Testis (tissue), 2 donors: ENCODE measurements at regions not wholly inside any gene's neighbourhood (a gene's known extent, or its start where the extent isn't known, plus 50 kb on each side); places are given as distances from the start of the nearest gene placed in this dataset.
"Not testable (repeated sequence)": the region's sequence is repeated elsewhere in the genome, so short reads cannot be mapped to it uniquely, and the experiment has no call there.

Source experiments
- DNase-seq: peaks from one replicate; pipeline ENCODE4 v3.0.0-alpha.2; 2019
- H3K27ac ChIP-seq, 2 donors: fragments of 200-600 bp; sonication (generic); one replicate each; pipeline ENCODE4 v1.5.1; 2019
- H3K27me3 ChIP-seq: fragments of 200-600 bp; sonication (generic); one replicate; pipeline ENCODE4 v1.5.1; 2019
- H3K36me3 ChIP-seq: fragments of 200-600 bp; sonication (generic); one replicate; pipeline ENCODE4 v1.5.1; 2017; ENCODE audit warnings: low read depth; ENCODE audit errors: missing control alignments
- H3K4me1 ChIP-seq: fragments of 200-600 bp; sonication (generic); one replicate; pipeline ENCODE4 v1.5.1; 2019
- H3K4me3 ChIP-seq, 2 donors: fragments of 200-600 bp; sonication (generic); one replicate each; pipeline ENCODE4 v1.5.1; 2017 to 2019
- H3K9me3 ChIP-seq: fragments of 200-600 bp; sonication (generic); one replicate; pipeline ENCODE4 v1.5.1; 2017
- CTCF ChIP-seq, 3 experiments: fragments of 450-650 bp in 2 of 3; fragments of 200-600 bp in 1 of 3; sonication (generic) in 1 of 3; IDR thresholded peaks; one replicate each; pipeline ENCODE4 v1.5.1; 2016 to 2019; ENCODE audit warnings: antibody characterized with exemption in 3 of 3, mild to moderate bottlenecking in 2 of 3, moderate library complexity in 1 of 3
- POLR2A ChIP-seq: fragments of 450-650 bp; IDR thresholded peaks from one replicate; pipeline ENCODE4 v1.6.1; 2017; ENCODE audit warnings: antibody characterized with exemption, mild to moderate bottlenecking, moderate library complexity
- WGBS, 2 donors: methylation state at CpG; one replicate each; pipeline ENCODE4 v1.1.5; 2018; 5-methylcytosine and 5-hydroxymethylcytosine counted together
- intact Hi-C: fragments of 100-400 bp; cut with DNase I; formaldehyde crosslinking; loops from one replicate; pipeline ENCODE4 v1.15.1; 2023; ENCODE audit warnings: low total_unique reads

- H3K4me1 ChIP-seq, result no peaks in the 10 kb centered on the region
- DNase-seq, result no peak
- no peak overlapping the region for H3K27ac ChIP-seq
- 80 to 87% methylated on average over 1 of the region's 1 CpG for WGBS, 2 donors
- H3K27me3 ChIP-seq, result no peaks in the 10 kb centered on the region
- no peaks in the 10 kb centered on the region for H3K9me3 ChIP-seq
- H3K4me3 ChIP-seq, result no peak overlapping the region
- H3K36me3 ChIP-seq, result no peaks in the 10 kb centered on the region
- TF ChIP-seq POLR2A (no peak), CTCF (IDR thresholded peaks at IDR 0.05) (no peak)
- intact Hi-C loops, result no loop called here
Measured at GRCh38 chr21:28294051-28294450, 698.6 kb downstream of the LTN1 start.

GRCh38 chr21:28283641-28284490, 708.8 kb downstream of the LTN1 start:
- no peaks in the 10 kb centered on the region for H3K36me3 ChIP-seq
- no peaks in the 10 kb centered on the region for H3K27me3 ChIP-seq
- intact Hi-C loops, result no loop called here
- peaks cover 8% of the 10 kb centered on the region for H3K4me1 ChIP-seq
- H3K9me3 ChIP-seq, result no peaks in the 10 kb centered on the region
- WGBS, 2 donors, result 13 to 20% methylated on average over 4 of the region's 4 CpGs
- H3K4me3 ChIP-seq, result no peak overlapping the region
- no peak for DNase-seq
- H3K27ac ChIP-seq, result no peak overlapping the region
- TF ChIP-seq CTCF (IDR thresholded peaks at IDR 0.05), result no peak
- no peak for TF ChIP-seq POLR2A

GRCh38 chr21:28282833-28283232, 709.8 kb downstream of the LTN1 start:
- WGBS, 2 donors, result 90 to 96% methylated on average over 5 of the region's 5 CpGs
- no peak overlapping the region for H3K27ac ChIP-seq
- no peak for DNase-seq

GRCh38 chr21:28281357-28281756, 711.3 kb downstream of the LTN1 start:
- H3K27me3 ChIP-seq, H3K27ac ChIP-seq, H3K9me3 ChIP-seq, DNase-seq, H3K4me1 ChIP-seq, intact Hi-C loops, H3K36me3 ChIP-seq, H3K4me3 ChIP-seq: not testable (repeated sequence)
- WGBS, 2 donors, result 86 to 88% methylated on average over 3 of the region's 3 CpGs

More at GRCh38 chr21:28282833-28283232, 709.8 kb downstream of the LTN1 start:
- Histone ChIP-seq H3K9me3 (no peaks in the 10 kb centered on the region), H3K4me3 (no peak overlapping the region), H3K27me3 (no peaks in the 10 kb centered on the region), H3K36me3 (no peaks in the 10 kb centered on the region), H3K4me1 (peaks cover 8% of the 10 kb centered on the region)
- intact Hi-C loops, result no loop called here
- no peak for TF ChIP-seq POLR2A
- TF ChIP-seq CTCF (IDR thresholded peaks at IDR 0.05), result no peak

- H3K4me1 ChIP-seq, result peaks cover 8% of the 10 kb centered on the region
- intact Hi-C loops, result no loop called here
Measured at GRCh38 chr21:28280611-28281010, 712.1 kb downstream of the LTN1 start.

GRCh38 chr21:28277324-28277723, 715.4 kb downstream of the LTN1 start:
- Histone ChIP-seq H3K36me3 (no peaks in the 10 kb centered on the region), H3K27ac (no peak overlapping the region), H3K4me3 (no peak overlapping the region), H3K4me1 (no peaks in the 10 kb centered on the region), H3K9me3 (no peaks in the 10 kb centered on the region), H3K27me3 (no peaks in the 10 kb centered on the region)
- intact Hi-C loops, result no loop called here
- no peak for DNase-seq
- WGBS, 2 donors, result 96 to 100% methylated on average over 1 of the region's 1 CpG
- TF ChIP-seq POLR2A (no peak), CTCF (IDR thresholded peaks at IDR 0.05) (no peak)

More at GRCh38 chr21:28280611-28281010, 712.1 kb downstream of the LTN1 start:
- Histone ChIP-seq H3K4me3 (no peak overlapping the region), H3K27ac (no peak overlapping the region), H3K9me3 (no peaks in the 10 kb centered on the region), H3K36me3 (no peaks in the 10 kb centered on the region), H3K27me3 (no peaks in the 10 kb centered on the region)
- no peak for DNase-seq
- TF ChIP-seq POLR2A, result no peak
